ENCODE measurements at regions not wholly inside any gene's neighbourhood (a gene's known extent, or its start where the extent isn't known, plus 50 kb on each side); places are given as distances from the start of the nearest gene placed in this dataset.

DNA sequence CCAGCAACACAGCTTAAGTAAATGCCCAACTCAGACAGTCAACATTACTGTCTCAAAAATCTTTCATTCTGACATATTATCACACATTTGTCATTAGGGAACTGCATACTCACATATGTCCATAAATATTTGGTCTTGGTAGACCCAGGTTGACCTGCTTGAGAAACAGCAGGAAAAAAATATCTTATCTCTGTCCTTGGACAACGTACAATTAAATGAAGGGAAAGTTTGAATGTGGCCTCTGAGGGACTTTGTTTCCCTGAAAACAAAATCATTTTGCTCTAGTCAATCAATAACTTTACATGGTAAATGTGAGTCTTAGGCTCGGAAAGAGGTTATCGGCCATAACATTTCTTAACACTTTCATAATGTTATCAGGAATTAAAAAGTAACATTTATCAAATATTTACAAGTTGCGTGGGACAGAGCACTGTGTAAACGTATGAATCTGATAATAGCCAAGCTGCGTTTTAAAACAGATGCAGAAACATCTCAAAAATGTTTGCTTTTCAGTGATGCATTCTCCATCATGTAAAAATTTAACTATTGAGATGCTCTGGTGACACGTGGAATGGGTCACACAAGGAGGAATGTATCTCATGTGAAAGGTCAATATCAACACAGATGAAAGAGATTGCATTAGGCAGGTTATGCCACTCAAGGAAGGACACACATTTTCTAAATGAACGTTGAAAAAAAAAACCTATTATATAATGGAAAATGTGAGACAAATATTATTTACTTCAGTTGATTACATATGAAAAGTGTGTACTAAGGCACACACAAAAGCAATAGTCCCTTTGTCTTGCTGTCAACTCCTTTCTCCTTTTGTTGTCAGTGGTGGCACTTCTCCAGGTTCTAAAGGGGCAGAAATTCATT is 304.4 kb downstream of the WDR72 start (continued):
- TF ChIP-seq ZNF302 (CRISPR knock-in tag; IDR thresholded peaks at IDR 0.05) (no peak), CEBPB (IDR thresholded peaks at IDR 0.05) (peak; percentile 58 to 78; a peak in 3 of 4 replicates), HDAC2 (IDR thresholded peaks at IDR 0.05) (no peak)

DNA sequence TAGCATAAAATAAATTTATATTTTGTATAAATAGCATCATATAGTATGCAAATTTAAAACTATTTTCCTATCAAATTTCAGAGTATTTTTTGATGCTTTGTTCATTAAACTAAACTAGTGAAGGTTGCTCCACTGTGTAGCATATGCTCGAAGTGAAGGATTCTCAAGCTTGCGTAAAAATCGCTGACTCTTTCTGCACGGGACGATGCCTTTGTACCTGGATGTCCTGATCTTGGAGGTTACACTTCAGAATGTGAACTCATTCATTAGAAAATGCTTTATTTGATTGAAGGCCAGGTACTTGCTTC is 305.0 kb downstream of the WDR72 start:
- CTCF ChIA-PET, result no interaction called here
- POLR2A ChIA-PET, result no interaction called here

DNA sequence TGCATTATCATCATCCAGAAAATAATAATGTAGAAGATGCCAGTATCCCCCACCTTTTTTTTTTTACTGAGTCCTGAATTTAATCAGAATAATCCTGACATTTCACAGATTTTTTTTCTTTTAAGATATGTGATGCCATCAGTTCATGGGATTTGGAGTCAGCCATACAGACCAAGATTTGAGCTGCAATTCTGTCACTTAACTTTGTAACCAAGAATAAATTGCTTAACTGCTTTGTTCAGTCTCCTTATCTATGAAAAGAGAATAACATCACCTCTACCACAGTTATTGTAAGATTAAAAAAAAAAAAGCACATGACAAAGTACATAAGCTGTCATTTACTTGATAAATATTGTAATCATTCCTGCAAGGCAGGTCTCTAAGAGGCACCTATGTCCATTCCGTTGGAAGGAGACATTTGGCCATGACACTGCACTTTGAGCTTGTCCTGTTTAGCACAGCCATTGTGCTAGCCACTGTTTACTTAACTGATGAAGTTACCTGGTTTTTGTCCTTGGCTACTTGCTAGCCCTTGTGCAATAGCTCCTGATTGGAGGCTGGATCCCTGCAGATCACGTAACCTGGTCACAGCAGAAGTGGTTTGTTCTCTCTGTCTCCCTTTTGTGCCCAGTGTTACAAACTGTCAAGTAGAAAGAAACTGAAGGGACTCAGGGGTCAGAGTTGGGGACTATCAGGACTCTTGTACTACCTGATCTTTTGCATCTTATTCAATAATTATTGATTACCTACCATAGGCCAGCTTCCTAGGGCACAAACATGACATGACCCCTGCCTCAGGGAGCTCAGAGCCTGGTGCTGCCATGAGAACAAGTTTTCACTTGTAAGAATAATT is 306.0 kb downstream of the WDR72 start:
- H3K9me3 ChIP-seq, result no peaks in the 10 kb centered on the region

More for the DNA sequence above, 305.0 kb downstream of the WDR72 start:
- no peaks in the 10 kb centered on the region for H3K9me3 ChIP-seq
- 33% methylated on average over 5 of the region's 5 CpGs for WGBS (ENCODE audit: missing lambda C conversion rate)
- DNase-seq (ENCODE audit: low read depth in 1 of 2, low spot score in 1 of 2) (no peak), FAIRE-seq (no peak), ATAC-seq (peak in 1 of 2 experiments; percentile 52; a peak in 2 of 6 replicates)
- H3K27ac ChIP-seq, result peak overlapping the region; percentile 73
- no peak overlapping the region for H3K4me3 ChIP-seq
- peaks cover 49% of the 10 kb centered on the region for H3K4me1 ChIP-seq
- peak overlapping the region; percentile 67 for H3K4me2 ChIP-seq
- TF ChIP-seq CEBPB (IDR thresholded peaks at IDR 0.05), result peak in 1 of 2 experiments; percentile 19; a peak in 1 of 4 replicates
- peak; percentile 46 for TF ChIP-seq MAFK (IDR thresholded peaks at IDR 0.05; ENCODE audit: partially characterized antibody)
- TF ChIP-seq EHMT2 (IDR thresholded peaks at IDR 0.05; ENCODE audit: low read depth), result no peak

DNA sequence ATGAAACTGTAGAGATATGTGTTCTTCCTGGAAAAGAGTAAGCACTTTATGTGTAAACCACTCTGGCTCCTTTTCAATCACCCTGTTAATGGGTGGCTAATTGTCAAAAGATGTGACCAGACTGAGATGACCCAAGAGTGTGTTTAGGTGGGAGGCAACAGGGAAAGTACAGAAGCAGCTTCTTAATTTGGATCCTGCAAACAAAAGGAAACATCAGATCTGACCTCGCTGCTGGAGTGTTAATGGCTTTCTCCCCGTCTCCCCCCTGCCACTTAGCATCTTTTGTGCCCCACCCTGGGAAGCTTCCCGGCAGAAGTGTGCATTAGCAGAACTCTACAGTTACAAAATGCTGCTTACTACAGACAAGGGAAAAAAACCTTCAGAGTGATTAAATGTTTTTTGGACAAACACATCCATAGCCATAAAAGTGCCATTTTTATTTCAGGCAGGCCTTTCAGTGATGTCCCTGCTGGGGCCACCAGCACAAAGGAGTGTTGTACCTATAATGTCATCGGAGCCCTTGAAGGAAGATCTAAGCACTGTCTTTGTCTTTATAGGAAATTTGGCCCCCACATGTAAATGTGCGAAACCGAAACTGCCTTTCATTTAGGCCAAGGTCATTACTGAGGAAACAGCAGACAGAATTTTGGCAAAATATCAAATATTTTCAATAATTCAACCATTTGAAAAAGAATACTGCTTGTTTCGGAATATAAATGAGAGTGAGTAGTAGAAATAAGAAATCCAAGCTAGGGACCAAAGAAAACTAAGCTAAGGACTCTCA is 311.0 kb downstream of the WDR72 start:
- no peak for TF ChIP-seq EHF (CRISPR knock-in tag; IDR thresholded peaks at IDR 0.05)
- TF ChIP-seq MAFK (IDR thresholded peaks at IDR 0.05; ENCODE audit: partially characterized antibody), result no peak
- TF ChIP-seq JUNB (IDR thresholded peaks at IDR 0.05), result no peak
- TF ChIP-seq, protein P1, sequence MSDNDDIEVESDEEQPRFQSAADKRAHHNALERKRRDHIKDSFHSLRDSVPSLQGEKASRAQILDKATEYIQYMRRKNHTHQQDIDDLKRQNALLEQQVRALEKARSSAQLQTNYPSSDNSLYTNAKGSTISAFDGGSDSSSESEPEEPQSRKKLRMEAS (IDR thresholded peaks at IDR 0.05), result no peak
- TF ChIP-seq GATA3 (IDR thresholded peaks at IDR 0.05; ENCODE audit: borderline replicate concordance), result no peak
- TF ChIP-seq FOXS1 (CRISPR knock-in tag; IDR thresholded peaks at IDR 0.05), result no peak
- ATAC-seq, result no peak
- no peaks in the 10 kb centered on the region for H3K9me3 ChIP-seq
- no peak for DNase-seq (ENCODE audit: low read depth in 1 of 2, low spot score in 1 of 2)
- H3K4me3 ChIP-seq, result no peak overlapping the region
- H3K4me2 ChIP-seq, result no peak overlapping the region
- POLR2A ChIA-PET, result no interaction called here
- peaks cover 11% of the 10 kb centered on the region for H3K4me1 ChIP-seq
- CTCF ChIA-PET, result no interaction called here
- H3K27ac ChIP-seq, result peak overlapping the region in 1 of 2 experiments; percentile 0; a peak in 1 of 6 replicates
- WGBS (ENCODE audit: missing lambda C conversion rate), result 82% methylated on average over 7 of the region's 7 CpGs
- FAIRE-seq, result no peak

More for the DNA sequence above, 306.0 kb downstream of the WDR72 start:
- FAIRE-seq (no peak), DNase-seq (ENCODE audit: low read depth in 1 of 2, low spot score in 1 of 2) (peak in 1 of 2 experiments; percentile 29), ATAC-seq (no peak)
- Histone ChIP-seq H3K4me1 (peaks cover 49% of the 10 kb centered on the region), H3K27ac (peak overlapping the region; percentile 68 to 73), H3K4me2 (peak overlapping the region; percentile 67), H3K4me3 (no peak overlapping the region)
- TF ChIP-seq MAFK (IDR thresholded peaks at IDR 0.05; ENCODE audit: partially characterized antibody), result peak; percentile 45
- peak in 1 of 2 experiments; percentile 33; a peak in 1 of 4 replicates for TF ChIP-seq CEBPB (IDR thresholded peaks at IDR 0.05)
- TF ChIP-seq FOSL2 (IDR thresholded peaks at IDR 0.05), result no peak
- TF ChIP-seq FOSL2 (CRISPR knock-in tag; IDR thresholded peaks at IDR 0.05), result no peak
- WGBS (ENCODE audit: missing lambda C conversion rate), result 76% methylated on average over 2 of the region's 2 CpGs
- ChIA-PET POLR2A (no interaction called here), CTCF (no interaction called here)

GRCh38 chr15:53447742-53448141 is 311.7 kb downstream of the WDR72 start:
- 74% methylated on average over 1 of the region's 1 CpG for WGBS (ENCODE audit: missing lambda C conversion rate)

More at GRCh38 chr15:53447742-53448141, 311.7 kb downstream of the WDR72 start:
- Histone ChIP-seq H3K4me1 (peaks cover 4% of the 10 kb centered on the region), H3K27ac (no peak overlapping the region), H3K4me3 (no peak overlapping the region), H3K4me2 (no peak overlapping the region), H3K9me3 (no peaks in the 10 kb centered on the region)
- no peak for TF ChIP-seq HDAC2 (IDR thresholded peaks at IDR 0.05)
- TF ChIP-seq PHF8 (IDR thresholded peaks at IDR 0.05; ENCODE audit: borderline replicate concordance, low read depth), result no peak
- TF ChIP-seq, protein P1 (IDR thresholded peaks at IDR 0.05), result no peak
- TF ChIP-seq ZFP36 (IDR thresholded peaks at IDR 0.05; ENCODE audit: borderline replicate concordance, partially characterized antibody), result no peak
- no peak for TF ChIP-seq GATA3 (IDR thresholded peaks at IDR 0.05; ENCODE audit: borderline replicate concordance)
- no peak for TF ChIP-seq SREBF2 (IDR thresholded peaks at IDR 0.05)
- no peak for TF ChIP-seq HEYL (CRISPR knock-in tag; IDR thresholded peaks at IDR 0.05)
- TF ChIP-seq POLR2AphosphoS2 (conservative IDR thresholded peaks at IDR 0.05; ENCODE audit: low read length), result no peak
- DNase-seq (ENCODE audit: low read depth in 1 of 2, low spot score in 1 of 2) (no peak), FAIRE-seq (no peak), ATAC-seq (no peak)
- POLR2A ChIA-PET, result no interaction called here
- CTCF ChIA-PET, result no interaction called here
